Choroid plexus epithelial cell (primary cell): ENCODE measurements at regions not wholly inside any gene's neighbourhood (a gene's known extent, or its start where the extent isn't known, plus 50 kb on each side); places are given as distances from the start of the nearest gene placed in this dataset.

ENCODE experiments used
- DNase-seq: peaks from one replicate; pipeline ENCODE4 v3.0.0-alpha.2; 2010; ENCODE audit warnings: low read depth
- H3K4me3 ChIP-seq: 2 replicates; pipeline ENCODE4 v1.5.1; 2011; ENCODE audit warnings: low read depth, mild to moderate bottlenecking, control low read depth, low read length, moderate library complexity
- CTCF ChIP-seq: conservative IDR thresholded peaks from 2 replicates; pipeline ENCODE4 v1.5.1; 2011; ENCODE audit warnings: low read depth, mild to moderate bottlenecking, control low read depth, inconsistent platforms, low read length, moderate library complexity

DNA sequence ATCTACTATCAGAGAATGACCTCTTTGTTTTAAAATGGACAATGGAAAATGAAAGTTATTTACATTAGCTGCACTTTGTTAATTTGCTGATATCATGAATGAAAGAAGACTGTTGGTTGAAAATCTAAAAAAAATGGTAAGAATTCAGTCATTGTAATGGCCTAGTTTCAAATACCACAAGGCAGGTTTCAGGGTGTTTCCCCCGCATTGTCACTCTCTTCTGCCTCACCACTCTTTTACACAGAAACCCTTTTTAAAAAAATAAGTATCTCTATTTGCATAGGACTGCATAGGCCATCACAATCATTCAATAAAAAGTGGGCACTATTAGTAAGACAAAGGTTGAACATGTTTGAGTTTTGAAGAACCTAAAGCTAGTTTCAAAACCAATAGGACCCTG is 737.1 kb downstream of the INHBA start:
- TF ChIP-seq CTCF: no peak
- no peak for DNase-seq
- no peak overlapping the region for H3K4me3 ChIP-seq

- TF ChIP-seq CTCF: no peak
- DNase-seq: no peak
- H3K4me3 ChIP-seq: no peak overlapping the region
Measured at GRCh38 chr7:40965016-40965415, 737.9 kb downstream of the INHBA start.

DNA sequence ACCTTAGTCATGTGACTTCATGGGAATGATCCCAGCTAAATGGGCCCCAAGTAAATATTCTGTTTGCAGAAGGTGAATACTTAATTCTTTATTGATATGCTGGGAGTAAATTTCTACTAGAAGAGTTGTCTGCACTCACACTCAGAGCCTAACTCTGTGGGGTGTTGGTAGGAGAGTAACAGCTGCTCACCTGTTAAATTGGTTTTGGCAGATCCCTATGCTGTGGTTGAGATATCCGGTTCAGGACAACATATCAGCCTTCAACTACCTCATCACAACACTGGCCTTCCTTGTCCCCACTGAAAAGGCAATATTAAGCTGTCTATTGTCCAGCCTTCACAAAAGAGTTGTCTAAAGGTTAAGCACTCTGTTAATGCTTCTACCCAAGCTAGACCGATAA is 738.3 kb downstream of the INHBA start:
- no peak overlapping the region for H3K4me3 ChIP-seq
- DNase-seq: no peak
- TF ChIP-seq CTCF: no peak

DNA sequence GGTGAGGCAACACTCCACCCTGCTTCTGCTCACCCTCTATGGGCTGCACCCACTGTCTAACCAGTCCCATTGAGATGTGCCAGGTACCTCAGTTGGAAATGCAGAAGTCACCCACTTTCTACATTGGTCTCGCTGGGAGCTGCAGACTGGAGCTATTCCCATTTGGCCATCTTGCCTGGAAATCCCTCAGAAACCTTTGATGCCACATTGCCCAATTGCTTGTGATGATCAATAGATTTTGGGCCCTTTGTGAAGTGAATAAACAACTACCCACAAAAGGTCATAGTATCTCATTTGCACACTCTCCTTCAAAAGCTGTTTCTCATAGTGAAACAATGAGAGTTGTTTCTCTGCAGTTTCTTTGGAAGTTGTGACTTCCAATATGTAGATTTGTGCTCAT is 742.9 kb downstream of the INHBA start:
- DNase-seq: no peak
- TF ChIP-seq CTCF: no peak
- H3K4me3 ChIP-seq: no peak overlapping the region

GRCh38 chr7:40948239-40948638 is 754.7 kb downstream of the INHBA start:
- no peak for DNase-seq
- no peak for TF ChIP-seq CTCF
- no peak overlapping the region for H3K4me3 ChIP-seq

DNA sequence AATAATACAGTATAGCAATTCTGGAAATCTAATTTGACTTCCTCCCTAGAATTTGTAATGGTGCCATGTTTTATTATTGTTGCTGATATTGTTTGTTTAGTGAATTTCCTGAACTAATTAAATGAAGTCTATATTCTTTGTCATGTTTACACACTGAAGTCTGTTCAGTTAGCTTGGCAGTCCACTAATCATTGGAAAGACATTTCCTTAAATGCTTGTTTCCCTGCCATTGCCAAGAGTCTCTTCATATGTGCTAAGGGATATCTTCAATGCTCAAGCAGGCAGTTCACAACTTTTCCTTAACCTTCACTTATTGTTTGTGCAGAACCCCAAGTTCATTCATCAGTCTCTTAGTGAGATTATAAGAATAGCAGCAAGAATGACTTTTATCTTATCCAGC is 755.3 kb downstream of the INHBA start:
- TF ChIP-seq CTCF: no peak
- no peak for DNase-seq
- no peak overlapping the region for H3K4me3 ChIP-seq

- H3K4me3 ChIP-seq: no peak overlapping the region
- TF ChIP-seq CTCF: no peak
- no peak for DNase-seq
Measured at GRCh38 chr7:40946549-40946948, 756.3 kb downstream of the INHBA start.
